ENCODE measurements at regions not wholly inside any gene's neighbourhood (a gene's known extent, or its start where the extent isn't known, plus 50 kb on each side); places are given as distances from the start of the nearest gene placed in this dataset.
"Not testable (repeated sequence)": the region's sequence is repeated elsewhere in the genome, so short reads cannot be mapped to it uniquely, and the experiment has no call there.

DNA sequence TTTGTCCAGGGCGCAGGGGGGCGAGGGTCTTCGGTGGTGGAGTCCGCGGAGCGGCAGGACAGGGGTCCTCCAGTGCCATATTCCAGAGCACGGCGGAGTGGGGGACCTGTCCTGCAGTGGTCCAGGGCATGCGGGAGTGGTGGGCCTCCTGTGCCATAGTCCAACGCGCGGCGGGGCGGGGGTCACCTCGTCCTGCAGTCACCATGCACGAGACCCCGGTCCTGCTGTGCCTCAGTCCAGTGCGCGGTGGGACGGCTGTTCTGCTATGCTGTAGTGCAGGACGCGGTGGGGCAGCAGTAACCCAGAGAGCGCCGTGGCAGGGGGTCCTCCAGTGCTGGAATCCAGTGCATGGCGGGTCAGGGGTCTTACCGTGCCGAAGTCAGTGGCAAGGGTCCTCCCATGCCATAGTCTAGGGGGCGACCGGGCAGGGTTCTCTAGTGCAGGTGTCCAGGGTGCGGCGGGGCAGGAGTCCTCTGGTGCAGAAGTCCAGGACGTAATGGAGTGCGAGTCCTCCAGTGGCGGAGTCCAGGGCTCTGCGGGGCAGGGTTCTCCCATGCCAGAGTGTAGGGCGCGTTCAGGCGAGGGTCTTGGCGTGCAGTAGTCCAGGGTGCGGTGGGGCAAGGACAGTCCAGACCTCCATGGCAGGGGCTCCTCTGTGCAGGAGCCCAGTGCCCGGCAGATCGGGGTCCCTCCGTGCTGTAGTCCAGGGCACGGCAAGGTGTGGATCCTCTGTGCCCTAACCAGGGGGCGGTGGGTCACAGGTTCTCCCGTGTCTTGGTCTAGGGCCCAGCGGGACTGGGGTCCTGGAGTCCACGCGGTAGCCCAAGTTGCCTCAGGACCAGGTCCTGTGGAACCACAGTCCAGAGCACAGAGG is 130.4 kb downstream of the CCDC74A start:
- no peaks in the 10 kb centered on the region for H3K27me3 ChIP-seq (ENCODE audit: control insufficient read depth, insufficient read depth, low read length)
- H3K9me3 ChIP-seq (ENCODE audit: control insufficient read depth, insufficient read depth, low read length): no peaks in the 10 kb centered on the region
- TF ChIP-seq, protein P1, sequence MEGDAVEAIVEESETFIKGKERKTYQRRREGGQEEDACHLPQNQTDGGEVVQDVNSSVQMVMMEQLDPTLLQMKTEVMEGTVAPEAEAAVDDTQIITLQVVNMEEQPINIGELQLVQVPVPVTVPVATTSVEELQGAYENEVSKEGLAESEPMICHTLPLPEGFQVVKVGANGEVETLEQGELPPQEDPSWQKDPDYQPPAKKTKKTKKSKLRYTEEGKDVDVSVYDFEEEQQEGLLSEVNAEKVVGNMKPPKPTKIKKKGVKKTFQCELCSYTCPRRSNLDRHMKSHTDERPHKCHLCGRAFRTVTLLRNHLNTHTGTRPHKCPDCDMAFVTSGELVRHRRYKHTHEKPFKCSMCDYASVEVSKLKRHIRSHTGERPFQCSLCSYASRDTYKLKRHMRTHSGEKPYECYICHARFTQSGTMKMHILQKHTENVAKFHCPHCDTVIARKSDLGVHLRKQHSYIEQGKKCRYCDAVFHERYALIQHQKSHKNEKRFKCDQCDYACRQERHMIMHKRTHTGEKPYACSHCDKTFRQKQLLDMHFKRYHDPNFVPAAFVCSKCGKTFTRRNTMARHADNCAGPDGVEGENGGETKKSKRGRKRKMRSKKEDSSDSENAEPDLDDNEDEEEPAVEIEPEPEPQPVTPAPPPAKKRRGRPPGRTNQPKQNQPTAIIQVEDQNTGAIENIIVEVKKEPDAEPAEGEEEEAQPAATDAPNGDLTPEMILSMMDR (IDR thresholded peaks at IDR 0.05): no peak
- H3K9me3 Mint-ChIP-seq: no peaks in the 10 kb centered on the region
- no peaks in the 10 kb centered on the region for H3K4me1 Mint-ChIP-seq
- no peaks in the 10 kb centered on the region for H3K36me3 ChIP-seq (ENCODE audit: control insufficient read depth, insufficient read depth, low read length)
- no peak overlapping the region for H3K4me3 Mint-ChIP-seq
- H3K36me3 Mint-ChIP-seq: no peaks in the 10 kb centered on the region
- no peak overlapping the region for H3K27ac Mint-ChIP-seq
- intact Hi-C loops (cut with micrococcal nuclease): no loop called here
- H3K27me3 Mint-ChIP-seq (ENCODE audit: low read depth in 2 of 2): peaks cover 22 to 53% of the 10 kb centered on the region in 2 donors
- no peak overlapping the region for H3K27ac ChIP-seq (ENCODE audit: low read length)
- no peak overlapping the region for H3K4me3 ChIP-seq (ENCODE audit: low read length)
- H3K4me1 ChIP-seq (ENCODE audit: control insufficient read depth, insufficient read depth, low read length): no peaks in the 10 kb centered on the region
- ATAC-seq: no peak
- DNase-seq: no peak
- WGBS (ENCODE audit: insufficient coverage): 96% methylated on average over 49 of the region's 49 CpGs

DNA sequence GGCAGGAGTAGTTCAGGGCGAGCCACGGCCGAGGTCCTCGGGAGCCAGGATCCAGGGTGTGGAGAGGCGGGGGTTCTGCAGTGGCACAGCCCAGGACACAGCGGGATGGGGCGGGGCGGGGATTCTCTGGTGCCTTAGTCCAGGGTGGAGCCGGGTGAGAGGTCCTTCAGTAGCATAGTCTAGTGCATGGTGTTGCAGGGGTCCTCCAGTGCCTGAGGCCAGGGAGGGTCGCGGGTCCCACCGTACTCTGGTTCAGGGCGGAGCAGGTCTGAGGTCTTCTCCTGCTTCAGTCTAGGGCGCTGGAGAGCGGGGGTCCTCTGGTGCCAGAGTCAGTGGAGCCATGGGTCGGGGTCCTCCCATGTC is 131.1 kb downstream of the CCDC74A start:
- no peaks in the 10 kb centered on the region for H3K36me3 Mint-ChIP-seq
- H3K4me1 ChIP-seq (ENCODE audit: control insufficient read depth, insufficient read depth, low read length): no peaks in the 10 kb centered on the region
- no peaks in the 10 kb centered on the region for H3K9me3 Mint-ChIP-seq
- DNase-seq (no peak), ATAC-seq (no peak)
- H3K4me1 Mint-ChIP-seq: no peaks in the 10 kb centered on the region
- no peak overlapping the region for H3K27ac ChIP-seq (ENCODE audit: low read length)
- no peaks in the 10 kb centered on the region for H3K27me3 ChIP-seq (ENCODE audit: control insufficient read depth, insufficient read depth, low read length)
- H3K4me3 Mint-ChIP-seq: no peak overlapping the region
- H3K36me3 ChIP-seq (ENCODE audit: control insufficient read depth, insufficient read depth, low read length): no peaks in the 10 kb centered on the region
- no peak overlapping the region for H3K4me3 ChIP-seq (ENCODE audit: low read length)
- no peaks in the 10 kb centered on the region for H3K9me3 ChIP-seq (ENCODE audit: control insufficient read depth, insufficient read depth, low read length)
- peaks cover 23 to 57% of the 10 kb centered on the region in 2 donors for H3K27me3 Mint-ChIP-seq (ENCODE audit: low read depth in 2 of 2)
- WGBS (ENCODE audit: insufficient coverage): 95% methylated on average over 16 of the region's 16 CpGs
- intact Hi-C loops (cut with micrococcal nuclease): no loop called here
- H3K27ac Mint-ChIP-seq: no peak overlapping the region
- TF ChIP-seq, protein P1 (IDR thresholded peaks at IDR 0.05): no peak

- Histone ChIP-seq H3K27me3 (ENCODE audit: control insufficient read depth, insufficient read depth, low read length) (no peaks in the 10 kb centered on the region), H3K4me1 (ENCODE audit: control insufficient read depth, insufficient read depth, low read length) (no peaks in the 10 kb centered on the region), H3K27ac (ENCODE audit: low read length) (no peak overlapping the region), H3K9me3 (ENCODE audit: control insufficient read depth, insufficient read depth, low read length) (no peaks in the 10 kb centered on the region), H3K4me3 (ENCODE audit: low read length) (no peak overlapping the region), H3K36me3 (ENCODE audit: control insufficient read depth, insufficient read depth, low read length) (no peaks in the 10 kb centered on the region)
- intact Hi-C loops (cut with micrococcal nuclease): no loop called here
- WGBS (ENCODE audit: insufficient coverage): 95% methylated on average over 8 of the region's 8 CpGs
- TF ChIP-seq, protein P1 (IDR thresholded peaks at IDR 0.05): no peak
- Mint-ChIP-seq H3K27ac (no peak overlapping the region), H3K9me3 (no peaks in the 10 kb centered on the region), H3K36me3 (no peaks in the 10 kb centered on the region), H3K27me3 (ENCODE audit: low read depth in 2 of 2) (peaks cover 23 to 58% of the 10 kb centered on the region in 2 donors), H3K4me3 (no peak overlapping the region), H3K4me1 (no peaks in the 10 kb centered on the region)
- DNase-seq (no peak), ATAC-seq (no peak)
These were observed 131.5 kb downstream of the CCDC74A start for GRCh38 chr2:131659168-131659572.

- H3K4me1 ChIP-seq (ENCODE audit: control insufficient read depth, insufficient read depth, low read length); DNase-seq; H3K36me3 Mint-ChIP-seq; H3K4me3 Mint-ChIP-seq; H3K27me3 ChIP-seq (ENCODE audit: control insufficient read depth, insufficient read depth, low read length); H3K27ac ChIP-seq (ENCODE audit: low read length); H3K9me3 ChIP-seq (ENCODE audit: control insufficient read depth, insufficient read depth, low read length); intact Hi-C loops (cut with micrococcal nuclease); H3K9me3 Mint-ChIP-seq; H3K4me3 ChIP-seq (ENCODE audit: low read length); H3K4me1 Mint-ChIP-seq; H3K36me3 ChIP-seq (ENCODE audit: control insufficient read depth, insufficient read depth, low read length); H3K27ac Mint-ChIP-seq; ATAC-seq: not testable (repeated sequence)
- WGBS (ENCODE audit: insufficient coverage): 67% methylated on average over 5 of the region's 8 CpGs
- peaks cover 23 to 50% of the 10 kb centered on the region in 2 donors for H3K27me3 Mint-ChIP-seq (ENCODE audit: low read depth in 2 of 2)
These were observed 133.6 kb downstream of the CCDC74A start for GRCh38 chr2:131661101-131661782.

DNA sequence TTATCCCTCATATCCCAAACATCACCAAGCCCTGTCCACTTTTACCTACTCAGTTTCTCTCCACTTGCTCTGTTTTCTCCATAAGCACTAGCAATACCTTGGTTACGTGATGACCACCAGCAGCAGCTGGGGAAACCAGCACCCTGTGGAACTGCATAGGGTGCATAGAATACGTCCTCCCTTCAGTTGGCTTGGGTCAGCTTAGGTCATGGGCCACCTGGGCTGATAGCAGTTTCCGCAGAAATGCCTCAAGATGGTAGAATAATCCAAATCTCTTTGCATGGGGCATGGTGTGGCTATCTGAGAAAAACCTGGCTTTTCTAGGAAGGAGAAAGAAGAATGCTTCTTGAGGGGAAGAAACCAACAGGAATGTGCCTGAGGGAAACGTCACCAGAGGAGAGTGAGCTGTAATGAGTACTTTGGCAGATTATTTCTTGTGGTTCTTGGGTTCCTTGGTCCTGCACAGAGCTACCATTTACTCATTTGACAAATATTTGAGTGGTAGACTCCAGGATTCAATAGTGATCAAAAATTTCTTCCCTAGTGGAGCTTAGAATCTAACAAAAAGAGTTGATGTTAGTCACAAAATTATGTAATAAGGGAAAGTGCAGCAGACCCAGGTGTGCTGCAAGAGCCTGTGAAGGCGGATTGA is 134.3 kb downstream of the CCDC74A start:
- peaks cover 25 to 50% of the 10 kb centered on the region in 2 donors for H3K27me3 Mint-ChIP-seq (ENCODE audit: low read depth in 2 of 2)
- H3K4me1 Mint-ChIP-seq; H3K9me3 Mint-ChIP-seq; H3K27ac ChIP-seq (ENCODE audit: low read length); H3K9me3 ChIP-seq (ENCODE audit: control insufficient read depth, insufficient read depth, low read length); H3K4me1 ChIP-seq (ENCODE audit: control insufficient read depth, insufficient read depth, low read length); DNase-seq; intact Hi-C loops (cut with micrococcal nuclease); H3K4me3 Mint-ChIP-seq; H3K4me3 ChIP-seq (ENCODE audit: low read length); H3K36me3 ChIP-seq (ENCODE audit: control insufficient read depth, insufficient read depth, low read length); H3K36me3 Mint-ChIP-seq; H3K27me3 ChIP-seq (ENCODE audit: control insufficient read depth, insufficient read depth, low read length); H3K27ac Mint-ChIP-seq; ATAC-seq: not testable (repeated sequence)
- 75% methylated on average over 5 of the region's 5 CpGs for WGBS (ENCODE audit: insufficient coverage)
